ENCODE measurements at regions not wholly inside any gene's neighbourhood (a gene's known extent, or its start where the extent isn't known, plus 50 kb on each side); places are given as distances from the start of the nearest gene placed in this dataset.

- no TSS peak for BruUV-seq (replicated peaks)
Measured at GRCh38 chr9:11431490-11431889, 818.7 kb upstream of the PTPRD start.

GRCh38 chr9:11432361-11432760, 819.6 kb upstream of the PTPRD start:
- intact Hi-C loops (cut with micrococcal nuclease; ENCODE audit: unreplicated experiment): no loop called here
- no TSS peak for BruUV-seq (replicated peaks)
- Histone ChIP-seq H4K20me1 (ENCODE audit: insufficient read depth) (no peaks in the 10 kb centered on the region), H3K9me3 (ENCODE audit: insufficient read depth, low read depth) (no peaks in the 10 kb centered on the region), H3K36me3 (ENCODE audit: low read depth) (no peaks in the 10 kb centered on the region), H3K27me3 (ENCODE audit: insufficient read depth, low read depth) (no peaks in the 10 kb centered on the region), H3K4me1 (replicated peaks; ENCODE audit: insufficient read depth) (no peaks in the 10 kb centered on the region), H3F3A (ENCODE audit: insufficient read depth, low read depth) (no peaks in the 10 kb centered on the region), H3K79me2 (ENCODE audit: low read depth) (no peaks in the 10 kb centered on the region), H3K4me3 (no peak overlapping the region), H3K27ac (no peak overlapping the region), H2AFZ (no peak overlapping the region), H3K4me2 (no peak overlapping the region), H3K9me2 (ENCODE audit: insufficient read depth) (no peaks in the 10 kb centered on the region)
- DNase-seq: no peak
- TF ChIP-seq EZH2 (IDR thresholded peaks at IDR 0.05; ENCODE audit: low read depth) (no peak), CTCF (conservative IDR thresholded peaks at IDR 0.05) (no peak)
- ChIA-PET CTCF (no interaction called here), POLR2A (ENCODE audit: unreplicated experiment) (no interaction called here)

More at GRCh38 chr9:11431490-11431889, 818.7 kb upstream of the PTPRD start:
- POLR2A ChIA-PET (ENCODE audit: unreplicated experiment): no interaction called here
- no peak overlapping the region for H3K4me2 ChIP-seq
- no peaks in the 10 kb centered on the region for H3K9me2 ChIP-seq (ENCODE audit: insufficient read depth)
- H3K36me3 ChIP-seq (ENCODE audit: low read depth): no peaks in the 10 kb centered on the region
- no peaks in the 10 kb centered on the region for H4K20me1 ChIP-seq (ENCODE audit: insufficient read depth)
- intact Hi-C loops (cut with micrococcal nuclease; ENCODE audit: unreplicated experiment): no loop called here
- DNase-seq: no peak
- TF ChIP-seq CTCF (conservative IDR thresholded peaks at IDR 0.05): no peak
- TF ChIP-seq EZH2 (IDR thresholded peaks at IDR 0.05; ENCODE audit: low read depth): no peak
- CTCF ChIA-PET: no interaction called here
- no peaks in the 10 kb centered on the region for H3K9me3 ChIP-seq (ENCODE audit: insufficient read depth, low read depth)
- no peaks in the 10 kb centered on the region for H3K4me1 ChIP-seq (replicated peaks; ENCODE audit: insufficient read depth)
- H3F3A ChIP-seq (ENCODE audit: insufficient read depth, low read depth): no peaks in the 10 kb centered on the region
- H3K27me3 ChIP-seq (ENCODE audit: insufficient read depth, low read depth): no peaks in the 10 kb centered on the region
- H3K27ac ChIP-seq: no peak overlapping the region
- H3K79me2 ChIP-seq (ENCODE audit: low read depth): no peaks in the 10 kb centered on the region
- no peak overlapping the region for H2AFZ ChIP-seq
- H3K4me3 ChIP-seq: no peak overlapping the region

- no peak overlapping the region for H2AFZ ChIP-seq
- CTCF ChIA-PET: no interaction called here
- H3K9me2 ChIP-seq (ENCODE audit: insufficient read depth): no peaks in the 10 kb centered on the region
- TF ChIP-seq CTCF (conservative IDR thresholded peaks at IDR 0.05) (no peak), EZH2 (IDR thresholded peaks at IDR 0.05; ENCODE audit: low read depth) (no peak)
- no peaks in the 10 kb centered on the region for H3F3A ChIP-seq (ENCODE audit: insufficient read depth, low read depth)
- no peaks in the 10 kb centered on the region for H3K27me3 ChIP-seq (ENCODE audit: insufficient read depth, low read depth)
- H3K9me3 ChIP-seq (ENCODE audit: insufficient read depth, low read depth): no peaks in the 10 kb centered on the region
- intact Hi-C loops (cut with micrococcal nuclease; ENCODE audit: unreplicated experiment): no loop called here
- H3K79me2 ChIP-seq (ENCODE audit: low read depth): no peaks in the 10 kb centered on the region
- no peak overlapping the region for H3K4me2 ChIP-seq
- no peaks in the 10 kb centered on the region for H3K4me1 ChIP-seq (replicated peaks; ENCODE audit: insufficient read depth)
- H3K27ac ChIP-seq: no peak overlapping the region
- DNase-seq: no peak
- H3K4me3 ChIP-seq: no peak overlapping the region
- POLR2A ChIA-PET (ENCODE audit: unreplicated experiment): no interaction called here
- BruUV-seq (replicated peaks): no TSS peak
- no peaks in the 10 kb centered on the region for H4K20me1 ChIP-seq (ENCODE audit: insufficient read depth)
- no peaks in the 10 kb centered on the region for H3K36me3 ChIP-seq (ENCODE audit: low read depth)
Measured at GRCh38 chr9:11443631-11444030, 830.8 kb upstream of the PTPRD start.

Measured in PC-9 (cell line).